BJ (cell line): ENCODE measurements at regions not wholly inside any gene's neighbourhood (a gene's known extent, or its start where the extent isn't known, plus 50 kb on each side); places are given as distances from the start of the nearest gene placed in this dataset.

ENCODE experiments used
- CTCF ChIA-PET: fragments of 350-600 bp; formaldehyde crosslinking; extraction: SDS; loops from one replicate; lab custom pipeline; 2021; ENCODE audit warnings: antibody characterized with exemption, inconsistent platforms; lab: Yijun Ruan, JAX
- POLR2A ChIA-PET: fragments of 300-600 bp; sonication (Branson Sonifier 250); formaldehyde crosslinking; extraction: SDS; loops from one replicate; lab custom pipeline; 2021; ENCODE audit warnings: antibody characterized with exemption; lab: Charles Lee
- DNase-seq: peaks from one replicate; pipeline ENCODE4 v3.0.0-alpha.2; 2011; ENCODE audit warnings: low read depth
- H3K27me3 ChIP-seq: 2 replicates; pipeline ENCODE4 v1.6.0; 2011; ENCODE audit warnings: low read length; ENCODE audit not compliant: control insufficient read depth, insufficient read depth
- H3K36me3 ChIP-seq: 2 replicates; pipeline ENCODE4 v1.5.1; 2011; ENCODE audit warnings: low read length; ENCODE audit not compliant: control insufficient read depth, insufficient read depth
- H3K4me3 ChIP-seq: 2 replicates; pipeline ENCODE4 v1.5.1; 2011; ENCODE audit warnings: low read depth, mild to moderate bottlenecking, control low read depth, low read length
- CTCF ChIP-seq: IDR thresholded peaks from 2 replicates; pipeline ENCODE4 v1.5.1; 2011; ENCODE audit warnings: low read depth, mild to moderate bottlenecking, control low read depth, inconsistent platforms, low read length, moderate library complexity; ENCODE audit not compliant: insufficient read depth

GRCh38 chr5:30878746-30879145 is 314.7 kb upstream of the CDH6 start:
- CTCF ChIA-PET, result interaction anchor here (0.5 kb wide), 1 partner anchor 521 kb away, joined by 5 read pairs; no protein-coding TSS in a partner anchor
- POLR2A ChIA-PET, result no interaction called here
- no peak overlapping the region for H3K4me3 ChIP-seq
- no peaks in the 10 kb centered on the region for H3K27me3 ChIP-seq
- H3K36me3 ChIP-seq, result no peaks in the 10 kb centered on the region
- no peak for TF ChIP-seq CTCF
- no peak for DNase-seq

GRCh38 chr5:30878296-30878695 is 315.2 kb upstream of the CDH6 start:
- TF ChIP-seq CTCF, result no peak
- CTCF ChIA-PET, result interaction anchor here (0.5 kb wide), 1 partner anchor 521 kb away, joined by 5 read pairs; no protein-coding TSS in a partner anchor
- POLR2A ChIA-PET, result no interaction called here

GRCh38 chr5:30874241-30875034 is 319.0 kb upstream of the CDH6 start:
- no peaks in the 10 kb centered on the region for H3K36me3 ChIP-seq

More at GRCh38 chr5:30878296-30878695, 315.2 kb upstream of the CDH6 start:
- DNase-seq, result no peak
- no peaks in the 10 kb centered on the region for H3K27me3 ChIP-seq
- H3K4me3 ChIP-seq, result no peak overlapping the region
- no peaks in the 10 kb centered on the region for H3K36me3 ChIP-seq

GRCh38 chr5:30871196-30871595 is 322.3 kb upstream of the CDH6 start:
- no peak for TF ChIP-seq CTCF
- DNase-seq, result no peak
- Histone ChIP-seq H3K36me3 (no peaks in the 10 kb centered on the region), H3K4me3 (no peak overlapping the region), H3K27me3 (no peaks in the 10 kb centered on the region)
- ChIA-PET CTCF (no interaction called here), POLR2A (no interaction called here)

More at GRCh38 chr5:30874241-30875034, 319.0 kb upstream of the CDH6 start:
- POLR2A ChIA-PET, result no interaction called here
- CTCF ChIA-PET, result interaction anchor here (1.0 kb wide), 1 partner anchor 9 kb away, joined by 3 read pairs; no protein-coding TSS in a partner anchor
- H3K4me3 ChIP-seq, result no peak overlapping the region
- TF ChIP-seq CTCF, result no peak
- no peak for DNase-seq
- H3K27me3 ChIP-seq, result no peaks in the 10 kb centered on the region

GRCh38 chr5:30867711-30868110 is 325.8 kb upstream of the CDH6 start:
- POLR2A ChIA-PET, result no interaction called here
- no peak for DNase-seq
- no peak overlapping the region for H3K4me3 ChIP-seq
- H3K36me3 ChIP-seq, result no peaks in the 10 kb centered on the region
- CTCF ChIA-PET, result no interaction called here
- no peak for TF ChIP-seq CTCF
- H3K27me3 ChIP-seq, result no peaks in the 10 kb centered on the region
